OCI-LY1 (cell line): ENCODE measurements at regions not wholly inside any gene's neighbourhood (a gene's known extent, or its start where the extent isn't known, plus 50 kb on each side); places are given as distances from the start of the nearest gene placed in this dataset.

Source experiments
- CTCF ChIP-seq: fragments of 200-600 bp; sonication (generic), shearing (Covaris generic); IDR thresholded peaks from 2 replicates; pipeline ENCODE4 v1.5.1; 2017; ENCODE audit warnings: mild to moderate bottlenecking, antibody characterized with exemption, low read length, moderate library complexity, mixed read lengths
- EZH2 ChIP-seq: fragments of 200-600 bp; sonication (generic), shearing (Covaris generic); IDR thresholded peaks from 2 replicates; pipeline ENCODE4 v1.8.0; 2017; ENCODE audit warnings: borderline replicate concordance, mixed run types, mild to moderate bottlenecking, antibody characterized with exemption, low read length, moderate library complexity, mixed read lengths

GRCh38 chr4:188435381-188435780 is 296.1 kb downstream of the TRIML1 start:
- TF ChIP-seq CTCF (no peak), EZH2 (no peak)
